ENCODE measurements at regions not wholly inside any gene's neighbourhood (a gene's known extent, or its start where the extent isn't known, plus 50 kb on each side); places are given as distances from the start of the nearest gene placed in this dataset.

- no peak overlapping the region for H3K23ac ChIP-seq (ENCODE audit: low read depth, low read length, poor library complexity)
- no peak overlapping the region for H2BK12ac ChIP-seq (ENCODE audit: low read length)
- H3K4me3 ChIP-seq (ENCODE audit: low read length in 2 of 2): no peak overlapping the region
- no peak overlapping the region for H2AFZ ChIP-seq (ENCODE audit: low read length)
- no peak overlapping the region for H3K9ac ChIP-seq (ENCODE audit: low read depth, low read length, poor library complexity)
- no peak for DNase-seq (ENCODE audit: low spot score)
- H3K27ac ChIP-seq (replicated peaks; ENCODE audit: low read length): no peak overlapping the region
- H3K27me3 ChIP-seq (ENCODE audit: control insufficient read depth in 3 of 3, insufficient read depth in 3 of 3, low read depth in 1 of 3, low read length in 3 of 3): no peaks in the 10 kb centered on the region
- no peak overlapping the region for H2AK5ac ChIP-seq (ENCODE audit: low read depth, low read length)
- no peak overlapping the region for H2BK5ac ChIP-seq (ENCODE audit: low read length)
- H2BK120ac ChIP-seq (ENCODE audit: low read depth, low read length): no peak overlapping the region
- no peak overlapping the region for H3K4ac ChIP-seq (ENCODE audit: low read length)
- no CpG with 5 or more reads among the region's 2 CpGs for WGBS, 2 donors (ENCODE audit: extremely low coverage in 2 of 2, insufficient read length in 2 of 2, insufficient replicate concordance in 1 of 2)
- H4K8ac ChIP-seq (ENCODE audit: low read depth, low read length): no peak overlapping the region
- no peaks in the 10 kb centered on the region for H3K4me1 ChIP-seq (ENCODE audit: control insufficient read depth in 2 of 2, insufficient read depth in 1 of 2, low read depth in 1 of 2, low read length in 2 of 2)
- no peak overlapping the region for H3K18ac ChIP-seq (ENCODE audit: low read length)
- H4K91ac ChIP-seq (ENCODE audit: low read depth, low read length, poor library complexity): no peak overlapping the region
- no peaks in the 10 kb centered on the region for H3K79me1 ChIP-seq (ENCODE audit: low read depth, low read length)
- no peak overlapping the region for H3K4me2 ChIP-seq (ENCODE audit: insufficient read depth, low read length, poor library complexity, severe bottlenecking)
- H2BK15ac ChIP-seq (ENCODE audit: low read length): no peak overlapping the region
- H3K36me3 ChIP-seq (replicated peaks in 1 of 2; ENCODE audit: control insufficient read depth in 2 of 2, insufficient read depth in 2 of 2, low read length in 2 of 2): no peaks in the 10 kb centered on the region
- peaks cover 10 to 17% of the 10 kb centered on the region in 2 donors for H3K9me3 ChIP-seq (replicated peaks in 1 of 2; ENCODE audit: control insufficient read depth in 2 of 2, insufficient read depth in 1 of 2, low read depth in 1 of 2, low read length in 2 of 2)
- H3K14ac ChIP-seq (ENCODE audit: low read length): no peak overlapping the region
Observed at GRCh38 chr22:22984967-22985366, 85.4 kb upstream of the GNAZ start.

- Histone ChIP-seq H3K14ac (ENCODE audit: low read length) (no peak overlapping the region), H3K9me3 (replicated peaks in 1 of 2; ENCODE audit: control insufficient read depth in 2 of 2, insufficient read depth in 1 of 2, low read depth in 1 of 2, low read length in 2 of 2) (peaks cover 10 to 12% of the 10 kb centered on the region in 2 donors), H4K91ac (ENCODE audit: low read depth, low read length, poor library complexity) (no peak overlapping the region), H3K4ac (ENCODE audit: low read length) (no peak overlapping the region), H3K23ac (ENCODE audit: low read depth, low read length, poor library complexity) (no peak overlapping the region), H3K27me3 (ENCODE audit: control insufficient read depth in 3 of 3, insufficient read depth in 3 of 3, low read depth in 1 of 3, low read length in 3 of 3) (no peaks in the 10 kb centered on the region), H3K9ac (ENCODE audit: low read depth, low read length, poor library complexity) (no peak overlapping the region), H2BK15ac (ENCODE audit: low read length) (no peak overlapping the region), H2BK12ac (ENCODE audit: low read length) (no peak overlapping the region), H2BK120ac (ENCODE audit: low read depth, low read length) (no peak overlapping the region), H2AK5ac (ENCODE audit: low read depth, low read length) (no peak overlapping the region), H4K8ac (ENCODE audit: low read depth, low read length) (no peak overlapping the region), H3K4me3 (ENCODE audit: low read length in 2 of 2) (no peak overlapping the region), H3K27ac (replicated peaks; ENCODE audit: low read length) (no peak overlapping the region), H3K4me1 (ENCODE audit: control insufficient read depth in 2 of 2, insufficient read depth in 1 of 2, low read depth in 1 of 2, low read length in 2 of 2) (no peaks in the 10 kb centered on the region), H3K79me1 (ENCODE audit: low read depth, low read length) (no peaks in the 10 kb centered on the region), H3K4me2 (ENCODE audit: insufficient read depth, low read length, poor library complexity, severe bottlenecking) (no peak overlapping the region), H3K36me3 (replicated peaks in 1 of 2; ENCODE audit: control insufficient read depth in 2 of 2, insufficient read depth in 2 of 2, low read length in 2 of 2) (no peaks in the 10 kb centered on the region), H2AFZ (ENCODE audit: low read length) (no peak overlapping the region), H3K18ac (ENCODE audit: low read length) (no peak overlapping the region), H2BK5ac (ENCODE audit: low read length) (no peak overlapping the region)
- DNase-seq (ENCODE audit: low spot score): no peak
- no CpG with 5 or more reads among the region's 2 CpGs for WGBS, 2 donors (ENCODE audit: extremely low coverage in 2 of 2, insufficient read length in 2 of 2, insufficient replicate concordance in 1 of 2)
Observed at GRCh38 chr22:22986008-22986407, 84.3 kb upstream of the GNAZ start.

GRCh38 chr22:22986640-22987039 is 83.7 kb upstream of the GNAZ start:
- H3K27ac ChIP-seq (replicated peaks; ENCODE audit: low read length): no peak overlapping the region
- no peak overlapping the region for H3K4me2 ChIP-seq (ENCODE audit: insufficient read depth, low read length, poor library complexity, severe bottlenecking)
- H2BK5ac ChIP-seq (ENCODE audit: low read length): no peak overlapping the region
- no peaks in the 10 kb centered on the region for H3K4me1 ChIP-seq (ENCODE audit: control insufficient read depth in 2 of 2, insufficient read depth in 1 of 2, low read depth in 1 of 2, low read length in 2 of 2)
- H4K91ac ChIP-seq (ENCODE audit: low read depth, low read length, poor library complexity): no peak overlapping the region
- no peak overlapping the region for H2BK15ac ChIP-seq (ENCODE audit: low read length)
- no peaks in the 10 kb centered on the region for H3K27me3 ChIP-seq (ENCODE audit: control insufficient read depth in 3 of 3, insufficient read depth in 3 of 3, low read depth in 1 of 3, low read length in 3 of 3)
- no peak overlapping the region for H2BK120ac ChIP-seq (ENCODE audit: low read depth, low read length)
- H3K36me3 ChIP-seq (replicated peaks in 1 of 2; ENCODE audit: control insufficient read depth in 2 of 2, insufficient read depth in 2 of 2, low read length in 2 of 2): no peaks in the 10 kb centered on the region
- H3K18ac ChIP-seq (ENCODE audit: low read length): no peak overlapping the region
- H3K4ac ChIP-seq (ENCODE audit: low read length): no peak overlapping the region
- no peaks in the 10 kb centered on the region for H3K79me1 ChIP-seq (ENCODE audit: low read depth, low read length)
- no peak overlapping the region for H3K4me3 ChIP-seq (ENCODE audit: low read length in 2 of 2)
- WGBS, 2 donors (ENCODE audit: extremely low coverage in 2 of 2, insufficient read length in 2 of 2, insufficient replicate concordance in 1 of 2): no CpG with 5 or more reads among the region's 3 CpGs
- no peak overlapping the region for H4K8ac ChIP-seq (ENCODE audit: low read depth, low read length)
- no peak overlapping the region for H3K23ac ChIP-seq (ENCODE audit: low read depth, low read length, poor library complexity)
- H2AK5ac ChIP-seq (ENCODE audit: low read depth, low read length): no peak overlapping the region
- H3K9me3 ChIP-seq (replicated peaks in 1 of 2; ENCODE audit: control insufficient read depth in 2 of 2, insufficient read depth in 1 of 2, low read depth in 1 of 2, low read length in 2 of 2): peaks cover 9 to 10% of the 10 kb centered on the region in 2 donors
- H3K9ac ChIP-seq (ENCODE audit: low read depth, low read length, poor library complexity): no peak overlapping the region
- no peak overlapping the region for H2BK12ac ChIP-seq (ENCODE audit: low read length)
- no peak overlapping the region for H3K14ac ChIP-seq (ENCODE audit: low read length)
- no peak for DNase-seq (ENCODE audit: low spot score)
- H2AFZ ChIP-seq (ENCODE audit: low read length): no peak overlapping the region

GRCh38 chr22:22988150-22988549 is 82.2 kb upstream of the GNAZ start:
- no peaks in the 10 kb centered on the region for H3K36me3 ChIP-seq (replicated peaks in 1 of 2; ENCODE audit: control insufficient read depth in 2 of 2, insufficient read depth in 2 of 2, low read length in 2 of 2)
- H2BK5ac ChIP-seq (ENCODE audit: low read length): no peak overlapping the region
- H3K23ac ChIP-seq (ENCODE audit: low read depth, low read length, poor library complexity): no peak overlapping the region
- no peak overlapping the region for H3K9ac ChIP-seq (ENCODE audit: low read depth, low read length, poor library complexity)
- no peak overlapping the region for H3K14ac ChIP-seq (ENCODE audit: low read length)
- H4K8ac ChIP-seq (ENCODE audit: low read depth, low read length): no peak overlapping the region
- no peak overlapping the region for H2AFZ ChIP-seq (ENCODE audit: low read length)
- H3K4me3 ChIP-seq (ENCODE audit: low read length in 2 of 2): no peak overlapping the region
- no peak overlapping the region for H3K4ac ChIP-seq (ENCODE audit: low read length)
- H3K4me1 ChIP-seq (ENCODE audit: control insufficient read depth in 2 of 2, insufficient read depth in 1 of 2, low read depth in 1 of 2, low read length in 2 of 2): no peaks in the 10 kb centered on the region
- H3K27ac ChIP-seq (replicated peaks; ENCODE audit: low read length): no peak overlapping the region
- H3K4me2 ChIP-seq (ENCODE audit: insufficient read depth, low read length, poor library complexity, severe bottlenecking): no peak overlapping the region
- H2BK15ac ChIP-seq (ENCODE audit: low read length): no peak overlapping the region
- no peak overlapping the region for H2AK5ac ChIP-seq (ENCODE audit: low read depth, low read length)
- no peak overlapping the region for H2BK120ac ChIP-seq (ENCODE audit: low read depth, low read length)
- no peak for DNase-seq (ENCODE audit: low spot score)
- H3K9me3 ChIP-seq (replicated peaks in 1 of 2; ENCODE audit: control insufficient read depth in 2 of 2, insufficient read depth in 1 of 2, low read depth in 1 of 2, low read length in 2 of 2): peaks cover 0 to 5% of the 10 kb centered on the region in 2 donors
- no peak overlapping the region for H3K18ac ChIP-seq (ENCODE audit: low read length)
- no peak overlapping the region for H2BK12ac ChIP-seq (ENCODE audit: low read length)
- WGBS, 2 donors (ENCODE audit: extremely low coverage in 2 of 2, insufficient read length in 2 of 2, insufficient replicate concordance in 1 of 2): no CpG with 5 or more reads among the region's 3 CpGs
- H4K91ac ChIP-seq (ENCODE audit: low read depth, low read length, poor library complexity): no peak overlapping the region
- no peaks in the 10 kb centered on the region for H3K79me1 ChIP-seq (ENCODE audit: low read depth, low read length)
- no peaks in the 10 kb centered on the region for H3K27me3 ChIP-seq (ENCODE audit: control insufficient read depth in 3 of 3, insufficient read depth in 3 of 3, low read depth in 1 of 3, low read length in 3 of 3)
